Keratinocyte (primary cell): ENCODE measurements at regions not wholly inside any gene's neighbourhood (a gene's known extent, or its start where the extent isn't known, plus 50 kb on each side); places are given as distances from the start of the nearest gene placed in this dataset.

Experiments used
- DNase-seq: peaks from one replicate; pipeline ENCODE4 v3.0.0-alpha.2; 2011; ENCODE audit warnings: low read depth, missing footprints, low spot score
- FAIRE-seq: peaks from 2 replicates; lab custom pipeline; 2011; peaks lifted over from hg19 to GRCh38; lab: Jason Lieb, UNC
- H2AFZ ChIP-seq: 2 replicates; pipeline ENCODE4 v1.6.0; 2012; ENCODE audit warnings: low read length, control low read depth, inconsistent platforms; ENCODE audit not compliant: control insufficient read depth
- H3K27ac ChIP-seq: 2 replicates; pipeline ENCODE4 v1.5.1; 2011; ENCODE audit warnings: low read length; ENCODE audit not compliant: control insufficient read depth, insufficient read depth
- H3K27me3 ChIP-seq: 3 replicates; pipeline ENCODE4 v1.6.0; 2011; ENCODE audit warnings: low read length; ENCODE audit not compliant: control insufficient read depth, insufficient read depth; ENCODE audit errors: extremely low read depth
- H3K36me3 ChIP-seq, 2 experiments: 2 replicates in 1 of 2; 3 replicates in 1 of 2; pipeline ENCODE4 v1.5.1; 2011; ENCODE audit warnings: low read length in 2 of 2, mild to moderate bottlenecking in 1 of 2; ENCODE audit not compliant: control insufficient read depth in 2 of 2, insufficient read depth in 2 of 2; ENCODE audit errors: extremely low read depth in 1 of 2
- H3K4me1 ChIP-seq: 3 replicates; pipeline ENCODE4 v1.5.1; 2011; ENCODE audit warnings: low read length; ENCODE audit not compliant: control insufficient read depth, insufficient read depth; ENCODE audit errors: extremely low read depth
- H3K4me2 ChIP-seq: 3 replicates; pipeline ENCODE4 v1.6.0; 2011; ENCODE audit warnings: low read depth, low read length; ENCODE audit not compliant: control insufficient read depth, insufficient read depth; ENCODE audit errors: extremely low read depth
- H3K4me3 ChIP-seq, 3 experiments: fragments of 200-600 bp in 1 of 3; sonication (generic) in 1 of 3; 2 replicates in 2 of 3; 3 replicates in 1 of 3; pipeline ENCODE4 v1.5.1; 2011 to 2016; ENCODE audit warnings: low read length in 3 of 3, mild to moderate bottlenecking in 3 of 3, control low read depth in 2 of 3, inconsistent platforms in 1 of 3, low read depth in 1 of 3, mixed read lengths in 1 of 3, mixed run types in 1 of 3, moderate library complexity in 1 of 3; ENCODE audit not compliant: control insufficient read depth in 2 of 3, insufficient read depth in 2 of 3; ENCODE audit errors: extremely low read depth in 1 of 3
- H3K79me2 ChIP-seq: 2 replicates; pipeline ENCODE4 v1.6.0; 2012; ENCODE audit warnings: low read length; ENCODE audit not compliant: control insufficient read depth, insufficient read depth
- H3K9ac ChIP-seq: 3 replicates; pipeline ENCODE4 v1.6.0; 2011; ENCODE audit warnings: low read length; ENCODE audit not compliant: control insufficient read depth, insufficient read depth; ENCODE audit errors: extremely low read depth
- H3K9me1 ChIP-seq: 3 replicates; pipeline ENCODE4 v1.6.0; 2011; ENCODE audit warnings: low read length; ENCODE audit not compliant: control insufficient read depth, insufficient read depth; ENCODE audit errors: extremely low read depth
- H3K9me3 ChIP-seq: 2 replicates; pipeline ENCODE4 v1.5.1; 2012; ENCODE audit warnings: low read depth, low read length; ENCODE audit not compliant: control insufficient read depth
- H4K20me1 ChIP-seq: 3 replicates; pipeline ENCODE4 v1.6.0; 2011; ENCODE audit warnings: low read length; ENCODE audit not compliant: control insufficient read depth, insufficient read depth; ENCODE audit errors: extremely low read depth
- CTCF ChIP-seq, 3 experiments: IDR thresholded peaks in 1 of 3; conservative IDR thresholded peaks in 1 of 3; optimal IDR thresholded peaks in 1 of 3; 2 replicates in 2 of 3; 3 replicates in 1 of 3; pipeline versions ENCODE3 to v1.5.1; 2011; ENCODE audit warnings: low read length in 3 of 3, mild to moderate bottlenecking in 3 of 3, moderate library complexity in 2 of 3, control low read depth in 1 of 3, inconsistent platforms in 1 of 3; ENCODE audit not compliant: insufficient read depth in 2 of 3; ENCODE audit errors: extremely low read depth in 1 of 3
- EZH2 ChIP-seq: IDR thresholded peaks from one replicate; pipeline ENCODE4 v1.6.1; 2012; ENCODE audit warnings: inconsistent platforms, mild to moderate bottlenecking, low read length, moderate library complexity
- dilution Hi-C: fragments of 300-500 bp; cut with MboI; formaldehyde crosslinking; loops from one replicate; pipeline ENCODE4 v1.7.0; 2020; ENCODE audit warnings: low sequenced_read_pairs; ENCODE audit not compliant: extremely low pct_ligation_motif_present

- Histone ChIP-seq H3K9ac (no peak overlapping the region), H3K36me3 (no peaks in the 10 kb centered on the region), H3K4me3 (no peak overlapping the region), H3K9me1 (no peaks in the 10 kb centered on the region), H3K79me2 (no peaks in the 10 kb centered on the region), H3K27ac (no peak overlapping the region), H3K4me2 (no peak overlapping the region), H2AFZ (no peak overlapping the region), H3K4me1 (no peaks in the 10 kb centered on the region), H3K27me3 (no peaks in the 10 kb centered on the region), H4K20me1 (no peaks in the 10 kb centered on the region), H3K9me3 (no peaks in the 10 kb centered on the region)
- dilution Hi-C loops = no loop called here
- TF ChIP-seq CTCF (optimal IDR thresholded peaks at IDR 0.05 in 1 of 3, IDR thresholded peaks at IDR 0.05 in 1 of 3, conservative IDR thresholded peaks at IDR 0.05 in 1 of 3; ENCODE audit: extremely low read depth in 1 of 3, insufficient read depth in 2 of 3, low read length in 3 of 3) (no peak), EZH2 (no peak)
- FAIRE-seq (no peak), DNase-seq (no peak)
These were observed 87.9 kb downstream of the GMNC start for GRCh38 chr3:190774633-190775032.

- FAIRE-seq (no peak), DNase-seq (no peak)
- dilution Hi-C loops = no loop called here
- no peak for TF ChIP-seq EZH2
- TF ChIP-seq CTCF (optimal IDR thresholded peaks at IDR 0.05 in 1 of 3, IDR thresholded peaks at IDR 0.05 in 1 of 3, conservative IDR thresholded peaks at IDR 0.05 in 1 of 3; ENCODE audit: extremely low read depth in 1 of 3, insufficient read depth in 2 of 3, low read length in 3 of 3) = no peak
- H3K4me1 ChIP-seq = no peaks in the 10 kb centered on the region
- no peaks in the 10 kb centered on the region for H3K79me2 ChIP-seq
- H2AFZ ChIP-seq = no peak overlapping the region
- H3K4me3 ChIP-seq = no peak overlapping the region
- no peaks in the 10 kb centered on the region for H3K9me1 ChIP-seq
- no peak overlapping the region for H3K27ac ChIP-seq
- no peak overlapping the region for H3K9ac ChIP-seq
- no peak overlapping the region for H3K4me2 ChIP-seq
- H3K36me3 ChIP-seq = no peaks in the 10 kb centered on the region
- no peaks in the 10 kb centered on the region for H3K27me3 ChIP-seq
- no peaks in the 10 kb centered on the region for H4K20me1 ChIP-seq
- no peaks in the 10 kb centered on the region for H3K9me3 ChIP-seq
These were observed 88.5 kb downstream of the GMNC start for GRCh38 chr3:190773948-190774347.
